Peyer's patch (tissue), 4 donors: ENCODE measurements at regions not wholly inside any gene's neighbourhood (a gene's known extent, or its start where the extent isn't known, plus 50 kb on each side); places are given as distances from the start of the nearest gene placed in this dataset.

Experiments used
- DNase-seq, 3 donors: peaks; one replicate each; pipeline ENCODE4 v3.0.0-alpha.2; 2017 to 2019
- H3K27ac ChIP-seq, 4 donors: fragments of 200-600 bp; sonication (generic); one replicate each; pipeline ENCODE4 v1.5.1; 2016 to 2019
- H3K27me3 ChIP-seq, 2 donors: fragments of 200-600 bp; sonication (generic); one replicate each; pipeline ENCODE4 v1.5.1; 2019
- H3K36me3 ChIP-seq, 3 donors: fragments of 200-600 bp; sonication (generic); one replicate each; pipeline ENCODE4 v1.5.1; 2016 to 2019
- H3K4me1 ChIP-seq, 4 donors: fragments of 200-600 bp; sonication (generic); one replicate each; pipeline ENCODE4 v1.5.1; 2016 to 2019
- H3K4me3 ChIP-seq, 4 donors: fragments of 200-600 bp; sonication (generic); 1 replicate in 3 of 4; 2 replicates in 1 of 4; pipeline ENCODE4 v1.5.1; 2016 to 2019; ENCODE audit warnings: mild to moderate bottlenecking in 1 of 4
- H3K9me3 ChIP-seq, 4 donors: fragments of 200-600 bp; sonication (generic); one replicate each; pipeline ENCODE4 v1.5.1; 2016 to 2019; ENCODE audit warnings: mild to moderate bottlenecking in 1 of 4
- POLR2A ChIP-seq, 2 donors: fragments of 450-650 bp; IDR thresholded peaks; one replicate each; pipeline ENCODE4 v1.5.1; 2017; ENCODE audit warnings: antibody characterized with exemption in 2 of 2, mild to moderate bottlenecking in 2 of 2, moderate library complexity in 2 of 2
- TF ChIP-seq, protein P1 (sequence below), 6 experiments: fragments of 450-650 bp in 4 of 6; fragments of 200-600 bp in 2 of 6; sonication (generic) in 1 of 6; IDR thresholded peaks; one replicate each; pipeline ENCODE4 v1.5.1; 2017 to 2019; ENCODE audit warnings: antibody characterized with exemption in 6 of 6, mild to moderate bottlenecking in 3 of 6, moderate library complexity in 1 of 6

DNA sequence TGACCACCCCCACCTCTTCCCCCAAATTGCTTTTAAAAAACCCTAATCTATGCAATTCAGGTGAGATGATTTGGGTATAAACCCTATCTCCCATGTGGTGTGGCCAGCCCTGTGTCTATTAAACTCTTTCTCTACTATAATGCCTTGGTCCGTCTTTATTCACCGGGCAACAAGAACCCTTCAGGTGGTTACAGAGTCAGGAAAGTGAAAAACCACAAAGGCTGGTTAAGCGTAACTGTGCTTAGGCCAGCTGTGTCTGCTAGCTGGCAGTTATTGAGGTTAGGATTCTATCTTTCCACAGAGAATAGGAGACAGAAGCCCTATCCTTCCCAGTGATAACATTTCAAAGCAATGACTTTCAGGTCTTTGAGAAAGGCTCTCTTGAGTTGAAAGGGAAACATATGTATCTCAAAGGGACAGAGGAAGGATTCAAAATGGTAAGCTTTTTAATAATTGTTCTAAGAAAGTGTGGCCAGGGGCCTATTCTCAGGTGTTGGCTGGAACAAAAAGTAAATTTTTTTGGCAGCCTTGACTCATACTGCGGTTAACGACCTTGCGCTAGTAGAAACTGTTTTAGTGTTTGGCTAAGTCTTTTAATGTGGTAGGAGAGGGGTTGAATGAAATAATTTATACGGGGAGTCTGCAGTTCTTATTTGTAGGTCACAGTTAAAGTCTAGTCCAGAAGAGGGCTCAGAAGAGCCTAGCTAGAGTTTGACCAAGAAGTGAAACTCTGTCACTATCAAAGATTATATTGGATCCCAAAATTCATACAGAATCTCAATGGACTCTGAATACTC lies 89.0 kb downstream of the NPAP1 start:
- H3K27ac ChIP-seq = no peak overlapping the region
- DNase-seq = no peak
- H3K9me3 ChIP-seq = no peaks in the 10 kb centered on the region
- H3K4me3 ChIP-seq = no peak overlapping the region
- TF ChIP-seq, protein P1, sequence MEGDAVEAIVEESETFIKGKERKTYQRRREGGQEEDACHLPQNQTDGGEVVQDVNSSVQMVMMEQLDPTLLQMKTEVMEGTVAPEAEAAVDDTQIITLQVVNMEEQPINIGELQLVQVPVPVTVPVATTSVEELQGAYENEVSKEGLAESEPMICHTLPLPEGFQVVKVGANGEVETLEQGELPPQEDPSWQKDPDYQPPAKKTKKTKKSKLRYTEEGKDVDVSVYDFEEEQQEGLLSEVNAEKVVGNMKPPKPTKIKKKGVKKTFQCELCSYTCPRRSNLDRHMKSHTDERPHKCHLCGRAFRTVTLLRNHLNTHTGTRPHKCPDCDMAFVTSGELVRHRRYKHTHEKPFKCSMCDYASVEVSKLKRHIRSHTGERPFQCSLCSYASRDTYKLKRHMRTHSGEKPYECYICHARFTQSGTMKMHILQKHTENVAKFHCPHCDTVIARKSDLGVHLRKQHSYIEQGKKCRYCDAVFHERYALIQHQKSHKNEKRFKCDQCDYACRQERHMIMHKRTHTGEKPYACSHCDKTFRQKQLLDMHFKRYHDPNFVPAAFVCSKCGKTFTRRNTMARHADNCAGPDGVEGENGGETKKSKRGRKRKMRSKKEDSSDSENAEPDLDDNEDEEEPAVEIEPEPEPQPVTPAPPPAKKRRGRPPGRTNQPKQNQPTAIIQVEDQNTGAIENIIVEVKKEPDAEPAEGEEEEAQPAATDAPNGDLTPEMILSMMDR (IDR thresholded peaks at IDR 0.05) = no peak
- TF ChIP-seq POLR2A (IDR thresholded peaks at IDR 0.05) = no peak
- H3K4me1 ChIP-seq = no peaks in the 10 kb centered on the region
- H3K36me3 ChIP-seq = no peaks in the 10 kb centered on the region
- no peaks in the 10 kb centered on the region for H3K27me3 ChIP-seq

DNA sequence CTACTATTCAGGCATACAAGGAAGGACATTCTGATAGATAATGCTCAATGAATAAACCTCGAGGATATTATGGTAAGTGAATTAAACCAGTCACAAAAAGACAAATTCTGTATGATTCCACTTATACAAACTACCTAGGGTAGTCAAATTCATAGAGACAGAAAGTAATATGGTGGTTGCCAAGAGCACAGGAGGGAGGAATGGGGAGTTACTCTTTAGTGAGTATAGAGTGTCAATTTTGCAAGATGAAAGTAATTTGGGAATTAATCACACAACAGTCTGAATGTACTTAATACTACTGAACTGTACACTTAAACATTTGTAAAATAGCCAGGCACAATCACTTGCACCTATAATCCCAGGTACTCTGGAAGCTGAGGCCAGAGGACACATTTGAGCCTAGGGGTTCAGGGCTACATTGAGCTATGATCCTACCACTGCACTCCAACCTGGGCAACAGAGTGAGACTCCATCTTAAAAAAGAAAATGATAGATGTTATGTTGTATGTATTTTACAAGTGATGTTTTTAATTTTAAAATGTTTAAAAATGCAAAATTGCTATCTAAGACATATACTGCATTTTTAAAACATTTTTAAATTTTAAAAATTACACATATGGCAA lies 91.0 kb downstream of the NPAP1 start:
- no peaks in the 10 kb centered on the region for H3K27me3 ChIP-seq
- no peak overlapping the region for H3K27ac ChIP-seq
- no peak for DNase-seq
- TF ChIP-seq, protein P1 (IDR thresholded peaks at IDR 0.05) = no peak
- TF ChIP-seq POLR2A (IDR thresholded peaks at IDR 0.05) = no peak
- no peak overlapping the region for H3K4me3 ChIP-seq
- no peaks in the 10 kb centered on the region for H3K4me1 ChIP-seq
- no peaks in the 10 kb centered on the region for H3K9me3 ChIP-seq
- no peaks in the 10 kb centered on the region for H3K36me3 ChIP-seq

DNA sequence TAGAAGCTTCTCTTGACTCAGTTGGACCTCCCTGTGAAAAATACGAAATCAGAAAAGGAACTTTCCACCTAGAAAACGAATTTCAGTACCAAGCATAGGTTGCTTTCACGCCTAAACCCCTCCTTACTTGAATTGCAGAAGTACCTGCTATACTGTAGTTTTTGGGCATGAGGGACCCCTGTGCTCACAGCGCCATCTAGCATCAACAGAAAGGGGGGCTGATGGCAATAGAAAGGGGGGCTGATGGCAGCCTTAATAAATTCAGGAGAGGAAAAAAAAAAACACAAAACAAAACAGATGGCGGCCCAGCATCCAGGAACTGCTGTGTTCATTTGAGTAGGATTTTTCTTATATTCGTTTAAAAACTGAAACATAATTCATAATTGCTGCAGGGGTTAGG lies 96.7 kb downstream of the NPAP1 start:
- TF ChIP-seq, protein P1 (IDR thresholded peaks at IDR 0.05) = no peak
- no peak for TF ChIP-seq POLR2A (IDR thresholded peaks at IDR 0.05)
- Histone ChIP-seq H3K27ac (no peak overlapping the region), H3K4me3 (peak overlapping the region in 1 of 4 donors; percentile 39), H3K36me3 (no peaks in the 10 kb centered on the region), H3K4me1 (no peaks in the 10 kb centered on the region), H3K9me3 (peaks cover 0 to 10% (median 0%) of the 10 kb centered on the region in 4 donors), H3K27me3 (no peaks in the 10 kb centered on the region)
- DNase-seq = no peak

DNA sequence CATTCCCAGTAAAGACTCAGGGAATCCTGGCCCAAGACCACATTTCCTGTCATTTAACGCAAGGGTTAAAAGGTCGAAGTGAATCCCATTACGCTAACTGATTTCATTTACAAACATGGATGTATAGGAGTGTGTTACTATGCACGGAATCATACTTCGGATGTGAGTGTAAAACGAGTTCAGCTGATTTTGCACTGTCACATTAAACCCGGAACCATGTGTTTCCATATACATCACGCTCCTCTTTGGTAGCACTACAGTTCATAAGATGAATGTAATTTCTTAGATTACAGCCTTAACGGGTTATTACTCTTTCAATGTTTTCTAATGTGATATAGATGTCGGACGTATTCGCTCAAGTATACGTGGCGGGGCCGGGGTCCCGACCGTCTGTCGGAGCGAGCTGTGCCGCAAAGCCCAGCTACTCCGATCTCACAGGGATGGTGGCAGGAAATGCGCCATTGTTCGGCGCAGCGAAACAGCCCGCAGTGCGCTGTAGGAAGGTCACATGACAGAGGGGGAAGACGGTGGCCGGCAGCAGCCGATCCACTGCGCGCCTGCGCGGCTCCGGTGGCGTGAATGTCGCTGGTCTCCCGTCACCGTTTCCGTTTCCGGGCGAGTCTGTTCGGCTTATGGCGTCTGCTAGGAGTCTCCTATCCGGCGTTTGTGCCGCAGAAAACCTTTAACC lies 97.3 kb downstream of the NPAP1 start:
- no peak for TF ChIP-seq POLR2A (IDR thresholded peaks at IDR 0.05)
- TF ChIP-seq, protein P1 (IDR thresholded peaks at IDR 0.05) = no peak
- DNase-seq = peak in 2 of 3 donors; percentile 46 to 56
- H3K27ac ChIP-seq = peak overlapping the region in 1 of 4 donors; percentile 50
- H3K4me1 ChIP-seq = no peaks in the 10 kb centered on the region
- no peaks in the 10 kb centered on the region for H3K36me3 ChIP-seq
- H3K9me3 ChIP-seq = peaks cover 0 to 10% (median 0%) of the 10 kb centered on the region in 4 donors
- H3K27me3 ChIP-seq = no peaks in the 10 kb centered on the region
- H3K4me3 ChIP-seq = peak overlapping the region in 2 of 4 donors; percentile 32 to 39

DNA sequence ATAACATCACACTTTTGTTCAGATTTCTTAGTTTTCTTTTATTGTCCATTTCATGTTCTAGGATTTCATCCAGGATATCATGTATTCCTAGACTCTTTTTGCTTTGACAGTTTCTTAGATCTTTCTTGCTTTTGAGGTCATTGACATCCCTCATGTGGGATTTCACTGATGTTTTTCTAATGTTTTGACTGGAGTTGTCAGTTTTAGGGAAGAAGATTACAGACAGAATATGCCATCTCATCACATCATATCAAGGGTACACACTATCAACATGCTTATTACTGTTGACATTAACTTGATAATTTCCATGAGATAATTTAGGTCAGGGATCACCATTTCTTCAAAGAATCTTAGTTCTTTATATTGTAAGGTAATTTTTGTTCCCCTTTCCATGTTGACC lies 101.7 kb downstream of the NPAP1 start:
- Histone ChIP-seq H3K9me3 (peaks cover 0 to 16% (median 0%) of the 10 kb centered on the region in 4 donors), H3K27ac (no peak overlapping the region), H3K4me3 (no peak overlapping the region), H3K36me3 (no peaks in the 10 kb centered on the region), H3K27me3 (no peaks in the 10 kb centered on the region), H3K4me1 (no peaks in the 10 kb centered on the region)
- TF ChIP-seq POLR2A (IDR thresholded peaks at IDR 0.05) = no peak
- TF ChIP-seq, protein P1 (IDR thresholded peaks at IDR 0.05) = no peak
- DNase-seq = no peak
